Trophoblast cell (in vitro differentiated cells and primary cell): ENCODE measurements at regions not wholly inside any gene's neighbourhood (a gene's known extent, or its start where the extent isn't known, plus 50 kb on each side); places are given as distances from the start of the nearest gene placed in this dataset.

ENCODE experiments used
- DNase-seq, 2 donors: peaks; one replicate each; pipeline ENCODE4 v3.0.0-alpha.2; 2016
- H2AFZ ChIP-seq: 2 replicates; pipeline ENCODE4 v1.6.1; 2013; ENCODE audit warnings: low read length, moderate library complexity, mild to moderate bottlenecking; ENCODE audit not compliant: insufficient read depth, poor library complexity
- H2AK5ac ChIP-seq: 2 replicates; pipeline ENCODE4 v1.6.1; 2013; ENCODE audit warnings: mild to moderate bottlenecking, low read length
- H2BK120ac ChIP-seq: 2 replicates; pipeline ENCODE4 v1.6.1; 2013; ENCODE audit warnings: low read length, mild to moderate bottlenecking, moderate library complexity; ENCODE audit not compliant: insufficient read depth, poor library complexity
- H2BK12ac ChIP-seq: 2 replicates; pipeline ENCODE4 v1.6.1; 2013; ENCODE audit warnings: mild to moderate bottlenecking, low read length, moderate library complexity
- H2BK5ac ChIP-seq: 2 replicates; pipeline ENCODE4 v1.6.1; 2013; ENCODE audit warnings: low read length, low read depth, moderate library complexity, mild to moderate bottlenecking; ENCODE audit not compliant: poor library complexity
- H3K14ac ChIP-seq: 2 replicates; pipeline ENCODE4 v1.6.1; 2013; ENCODE audit warnings: mild to moderate bottlenecking, low read length
- H3K18ac ChIP-seq: 2 replicates; pipeline ENCODE4 v1.6.1; 2013; ENCODE audit warnings: mild to moderate bottlenecking, low read length
- H3K23ac ChIP-seq: 2 replicates; pipeline ENCODE4 v1.6.1; 2013; ENCODE audit warnings: low read length
- H3K27ac ChIP-seq: 2 replicates; pipeline ENCODE4 v1.5.1; 2013; ENCODE audit warnings: low read depth, mild to moderate bottlenecking, inconsistent platforms, low read length, moderate library complexity
- H3K27me3 ChIP-seq: 2 replicates; pipeline ENCODE4 v1.6.1; 2013; ENCODE audit warnings: inconsistent platforms, mild to moderate bottlenecking, low read length, moderate library complexity; ENCODE audit not compliant: insufficient read depth
- H3K36me3 ChIP-seq, 2 experiments: 1 replicate in 1 of 2; 2 replicates in 1 of 2; pipeline ENCODE4 v1.6.1; 2013; ENCODE audit warnings: low read length in 2 of 2, mild to moderate bottlenecking in 2 of 2, moderate library complexity in 1 of 2; ENCODE audit not compliant: insufficient read depth in 2 of 2, control insufficient read depth in 1 of 2
- H3K4ac ChIP-seq: 2 replicates; pipeline ENCODE4 v1.6.1; 2013; ENCODE audit warnings: low read depth, mild to moderate bottlenecking, low read length, moderate library complexity
- H3K4me1 ChIP-seq, 2 experiments: 1 replicate in 1 of 2; 2 replicates in 1 of 2; pipeline ENCODE4 v1.6.1; 2013; ENCODE audit warnings: low read length in 2 of 2, mild to moderate bottlenecking in 2 of 2, moderate library complexity in 1 of 2; ENCODE audit not compliant: insufficient read depth in 2 of 2, control insufficient read depth in 1 of 2
- H3K4me2 ChIP-seq: 2 replicates; pipeline ENCODE4 v1.6.1; 2013; ENCODE audit warnings: inconsistent platforms, mild to moderate bottlenecking, low read length, moderate library complexity
- H3K4me3 ChIP-seq: 2 replicates; pipeline ENCODE4 v1.5.1; 2013; ENCODE audit warnings: mild to moderate bottlenecking, low read depth, low read length, inconsistent platforms
- H3K79me1 ChIP-seq: one replicate; pipeline ENCODE4 v1.6.1; 2013; ENCODE audit warnings: low read length
- H3K79me2 ChIP-seq: 2 replicates; pipeline ENCODE4 v1.6.1; 2013; ENCODE audit warnings: low read length, mild to moderate bottlenecking; ENCODE audit not compliant: control insufficient read depth, insufficient read depth, poor library complexity
- H3K9ac ChIP-seq: 2 replicates; pipeline ENCODE4 v1.6.1; 2013; ENCODE audit warnings: mild to moderate bottlenecking, low read length
- H3K9me3 ChIP-seq: 2 replicates; pipeline ENCODE4 v1.6.1; 2013; ENCODE audit warnings: low read depth, mild to moderate bottlenecking, control low read depth, inconsistent platforms, low read length; ENCODE audit not compliant: insufficient read depth
- H4K12ac ChIP-seq: 2 replicates; pipeline ENCODE4 v1.6.1; 2013; ENCODE audit warnings: low read depth, mild to moderate bottlenecking, low read length, moderate library complexity
- H4K8ac ChIP-seq: 2 replicates; pipeline ENCODE4 v1.6.1; 2013; ENCODE audit warnings: low read depth, mild to moderate bottlenecking, low read length, moderate library complexity
- H4K91ac ChIP-seq: one replicate; pipeline ENCODE4 v1.6.1; 2013; ENCODE audit warnings: low read depth, mild to moderate bottlenecking, low read length, moderate library complexity
- WGBS: extraction: QIAGEN DNeasy Blood & Tissue Kit; methylation state at CpG from one replicate; pipeline ENCODE4 v1.1.7; 2013; ENCODE audit warnings: missing lambda C conversion rate; ENCODE audit not compliant: insufficient read length, insufficient coverage; ENCODE audit errors: extremely low coverage; 5-methylcytosine and 5-hydroxymethylcytosine counted together

GRCh38 chr6:132068766-132069165, 117.6 kb upstream of the CCN2 start:
- H2BK5ac ChIP-seq = no peak overlapping the region
- no peak overlapping the region for H3K4me2 ChIP-seq
- no peak overlapping the region for H3K23ac ChIP-seq
- no peaks in the 10 kb centered on the region for H3K79me2 ChIP-seq
- H3K4me1 ChIP-seq = peaks cover 0 to 2% of the 10 kb centered on the region in 2 experiments
- H3K4ac ChIP-seq = no peak overlapping the region
- H2BK120ac ChIP-seq = no peak overlapping the region
- H2AK5ac ChIP-seq = no peak overlapping the region
- no peak overlapping the region for H3K27ac ChIP-seq
- H3K14ac ChIP-seq = no peak overlapping the region
- H2BK12ac ChIP-seq = no peak overlapping the region
- H3K4me3 ChIP-seq = no peak overlapping the region
- H4K91ac ChIP-seq = no peak overlapping the region
- H3K27me3 ChIP-seq = no peaks in the 10 kb centered on the region
- H3K36me3 ChIP-seq = peaks cover 0 to 2% of the 10 kb centered on the region in 2 experiments
- no peaks in the 10 kb centered on the region for H3K9me3 ChIP-seq
- no CpG with 5 or more reads among the region's 3 CpGs for WGBS
- H3K18ac ChIP-seq = no peak overlapping the region
- no peak for DNase-seq
- no peak overlapping the region for H3K9ac ChIP-seq
- peaks cover 2% of the 10 kb centered on the region for H3K79me1 ChIP-seq
- no peak overlapping the region for H4K8ac ChIP-seq
- no peak overlapping the region for H2AFZ ChIP-seq
- H4K12ac ChIP-seq = no peak overlapping the region

GRCh38 chr6:132067286-132067685, 116.1 kb upstream of the CCN2 start:
- H3K9ac ChIP-seq = no peak overlapping the region
- no peak overlapping the region for H2AK5ac ChIP-seq
- no peak overlapping the region for H3K4ac ChIP-seq
- peaks cover 0 to 4% of the 10 kb centered on the region in 2 experiments for H3K4me1 ChIP-seq
- H4K91ac ChIP-seq = no peak overlapping the region
- H3K9me3 ChIP-seq = no peaks in the 10 kb centered on the region
- H3K79me1 ChIP-seq = peaks cover 4% of the 10 kb centered on the region
- no peak overlapping the region for H4K8ac ChIP-seq
- H3K27ac ChIP-seq = no peak overlapping the region
- H2BK5ac ChIP-seq = no peak overlapping the region
- H3K79me2 ChIP-seq = no peaks in the 10 kb centered on the region
- no peak overlapping the region for H3K14ac ChIP-seq
- H3K23ac ChIP-seq = no peak overlapping the region
- no peak overlapping the region for H3K4me3 ChIP-seq
- H4K12ac ChIP-seq = no peak overlapping the region
- no peak overlapping the region for H3K4me2 ChIP-seq
- H3K36me3 ChIP-seq = peaks cover 0 to 2% of the 10 kb centered on the region in 2 experiments
- no peak overlapping the region for H2BK12ac ChIP-seq
- H3K27me3 ChIP-seq = no peaks in the 10 kb centered on the region
- no peak overlapping the region for H2BK120ac ChIP-seq
- no peak overlapping the region for H3K18ac ChIP-seq
- DNase-seq = no peak
- no peak overlapping the region for H2AFZ ChIP-seq
- WGBS = no CpG with 5 or more reads among the region's 4 CpGs

GRCh38 chr6:132065556-132065955, 114.4 kb upstream of the CCN2 start:
- Histone ChIP-seq H3K4me3 (no peak overlapping the region), H2AFZ (no peak overlapping the region), H3K4me1 (peaks cover 0 to 4% of the 10 kb centered on the region in 2 experiments), H2BK120ac (no peak overlapping the region), H4K91ac (no peak overlapping the region), H3K4ac (no peak overlapping the region), H3K79me2 (no peaks in the 10 kb centered on the region), H3K79me1 (peaks cover 4% of the 10 kb centered on the region), H4K8ac (no peak overlapping the region), H3K14ac (no peak overlapping the region), H3K27me3 (no peaks in the 10 kb centered on the region), H2BK5ac (no peak overlapping the region), H2BK12ac (no peak overlapping the region), H3K4me2 (no peak overlapping the region), H3K9me3 (no peaks in the 10 kb centered on the region), H3K36me3 (peaks cover 0 to 2% of the 10 kb centered on the region in 2 experiments), H3K18ac (no peak overlapping the region), H3K27ac (no peak overlapping the region), H3K23ac (no peak overlapping the region), H3K9ac (no peak overlapping the region), H2AK5ac (no peak overlapping the region), H4K12ac (no peak overlapping the region)
- WGBS = no CpG with 5 or more reads among the region's 2 CpGs
- peak in 1 of 2 donors; percentile 48 for DNase-seq

- Histone ChIP-seq H4K8ac (no peak overlapping the region), H4K12ac (no peak overlapping the region), H3K4me2 (no peak overlapping the region), H2AK5ac (no peak overlapping the region), H3K9ac (no peak overlapping the region), H3K14ac (no peak overlapping the region), H3K79me1 (peaks cover 4% of the 10 kb centered on the region), H2BK5ac (no peak overlapping the region), H2BK12ac (no peak overlapping the region), H3K4ac (no peak overlapping the region), H3K27me3 (no peaks in the 10 kb centered on the region), H3K79me2 (no peaks in the 10 kb centered on the region), H3K9me3 (no peaks in the 10 kb centered on the region), H3K27ac (peak overlapping the region; percentile 79), H3K4me3 (no peak overlapping the region), H3K23ac (no peak overlapping the region), H4K91ac (no peak overlapping the region), H3K4me1 (peaks cover 0 to 4% of the 10 kb centered on the region in 2 experiments), H3K18ac (no peak overlapping the region), H2BK120ac (no peak overlapping the region), H2AFZ (no peak overlapping the region), H3K36me3 (peaks cover 0 to 2% of the 10 kb centered on the region in 2 experiments)
- DNase-seq = peak; percentile 63 to 73
- no CpG with 5 or more reads among the region's 2 CpGs for WGBS
Measured at GRCh38 chr6:132063738-132064137, 112.6 kb upstream of the CCN2 start.
